Large intestine (tissue), 3 donors: ENCODE measurements at regions not wholly inside any gene's neighbourhood (a gene's known extent, or its start where the extent isn't known, plus 50 kb on each side); places are given as distances from the start of the nearest gene placed in this dataset.

Experiments used
- DNase-seq, 2 donors: peaks; one replicate each; pipeline versions ENCODE4 v3.0.0 to v3.0.0-alpha.2; 2013
- H3K27ac ChIP-seq: one replicate; pipeline ENCODE4 v1.5.1; 2013; ENCODE audit warnings: low read length
- H3K27me3 ChIP-seq: 2 replicates; pipeline ENCODE4 v1.6.1; 2013; ENCODE audit warnings: low read length; ENCODE audit not compliant: control insufficient read depth, insufficient read depth
- H3K36me3 ChIP-seq: 2 replicates; pipeline ENCODE4 v1.6.1; 2013; ENCODE audit warnings: low read length; ENCODE audit not compliant: control insufficient read depth, insufficient read depth
- H3K4me1 ChIP-seq: one replicate; pipeline ENCODE4 v1.6.1; 2013; ENCODE audit warnings: low read length; ENCODE audit not compliant: control insufficient read depth, insufficient read depth
- H3K4me3 ChIP-seq: one replicate; pipeline ENCODE4 v1.5.1; 2013; ENCODE audit warnings: low read length
- H3K9me3 ChIP-seq: one replicate; pipeline ENCODE4 v1.6.1; 2013; ENCODE audit warnings: mild to moderate bottlenecking, low read depth, low read length, moderate library complexity; ENCODE audit not compliant: control insufficient read depth
- WGBS: methylation state at CpG from one replicate; pipeline ENCODE4 v1.1.5; 2013; ENCODE audit warnings: low lambda C conversion rate; ENCODE audit not compliant: insufficient coverage; 5-methylcytosine and 5-hydroxymethylcytosine counted together

- WGBS: 100% methylated on average over 1 of the region's 7 CpGs
- no peaks in the 10 kb centered on the region for H3K27me3 ChIP-seq
- no peaks in the 10 kb centered on the region for H3K4me1 ChIP-seq
- no peaks in the 10 kb centered on the region for H3K36me3 ChIP-seq
- no peak overlapping the region for H3K4me3 ChIP-seq
- DNase-seq: no peak
- no peaks in the 10 kb centered on the region for H3K9me3 ChIP-seq
- H3K27ac ChIP-seq: no peak overlapping the region
Observed at GRCh38 chr5:142411103-142411502, 86.3 kb upstream of the SPRY4 start.

- DNase-seq: no peak
- 100% methylated on average over 2 of the region's 19 CpGs for WGBS
- no peaks in the 10 kb centered on the region for H3K9me3 ChIP-seq
- H3K36me3 ChIP-seq: no peaks in the 10 kb centered on the region
- H3K4me1 ChIP-seq: no peaks in the 10 kb centered on the region
- H3K27me3 ChIP-seq: no peaks in the 10 kb centered on the region
- H3K4me3 ChIP-seq: no peak overlapping the region
- H3K27ac ChIP-seq: no peak overlapping the region
Observed at GRCh38 chr5:142408981-142409481, 84.2 kb upstream of the SPRY4 start.

GRCh38 chr5:142408536-142408935, 83.7 kb upstream of the SPRY4 start:
- H3K27ac ChIP-seq: no peak overlapping the region
- no peaks in the 10 kb centered on the region for H3K4me1 ChIP-seq
- no CpG with 5 or more reads among the region's 7 CpGs for WGBS

GRCh38 chr5:142405814-142406395, 81.1 kb upstream of the SPRY4 start:
- Histone ChIP-seq H3K4me3 (no peak overlapping the region), H3K9me3 (no peaks in the 10 kb centered on the region), H3K27me3 (no peaks in the 10 kb centered on the region), H3K27ac (no peak overlapping the region), H3K36me3 (no peaks in the 10 kb centered on the region), H3K4me1 (no peaks in the 10 kb centered on the region)
- DNase-seq: no peak
- WGBS: 100% methylated on average over 1 of the region's 6 CpGs

More at GRCh38 chr5:142408536-142408935, 83.7 kb upstream of the SPRY4 start:
- no peak for DNase-seq
- no peak overlapping the region for H3K4me3 ChIP-seq
- no peaks in the 10 kb centered on the region for H3K36me3 ChIP-seq
- H3K9me3 ChIP-seq: no peaks in the 10 kb centered on the region
- H3K27me3 ChIP-seq: no peaks in the 10 kb centered on the region

GRCh38 chr5:142405023-142405422, 80.2 kb upstream of the SPRY4 start:
- Histone ChIP-seq H3K27me3 (no peaks in the 10 kb centered on the region), H3K4me1 (no peaks in the 10 kb centered on the region), H3K9me3 (no peaks in the 10 kb centered on the region), H3K36me3 (no peaks in the 10 kb centered on the region), H3K4me3 (no peak overlapping the region), H3K27ac (no peak overlapping the region)
- DNase-seq: no peak
- WGBS: 100% methylated on average over 2 of the region's 6 CpGs

- H3K9me3 ChIP-seq: no peaks in the 10 kb centered on the region
- H3K4me3 ChIP-seq: no peak overlapping the region
- H3K27me3 ChIP-seq: no peaks in the 10 kb centered on the region
- H3K36me3 ChIP-seq: no peaks in the 10 kb centered on the region
- peaks cover 8% of the 10 kb centered on the region for H3K4me1 ChIP-seq
- H3K27ac ChIP-seq: peak overlapping the region; percentile 45
- 90% methylated on average over 2 of the region's 14 CpGs for WGBS
- peak in 1 of 2 donors; percentile 24 for DNase-seq
Observed at GRCh38 chr5:142404046-142404477, 79.2 kb upstream of the SPRY4 start.

- WGBS: 20% methylated on average over 2 of the region's 7 CpGs
- DNase-seq: peak; percentile 22 to 68
- Histone ChIP-seq H3K4me3 (no peak overlapping the region), H3K27me3 (no peaks in the 10 kb centered on the region), H3K27ac (no peak overlapping the region), H3K36me3 (no peaks in the 10 kb centered on the region), H3K4me1 (peaks cover 12% of the 10 kb centered on the region), H3K9me3 (no peaks in the 10 kb centered on the region)
Observed at GRCh38 chr5:142403583-142403982, 78.8 kb upstream of the SPRY4 start.

GRCh38 chr5:142402752-142403318, 78.0 kb upstream of the SPRY4 start:
- no peak for DNase-seq
- no peak overlapping the region for H3K27ac ChIP-seq
- H3K4me3 ChIP-seq: no peak overlapping the region
- H3K27me3 ChIP-seq: no peaks in the 10 kb centered on the region
- H3K9me3 ChIP-seq: no peaks in the 10 kb centered on the region
- H3K36me3 ChIP-seq: no peaks in the 10 kb centered on the region
- 100% methylated on average over 3 of the region's 3 CpGs for WGBS
- peaks cover 17% of the 10 kb centered on the region for H3K4me1 ChIP-seq

GRCh38 chr5:142400415-142400814, 75.6 kb upstream of the SPRY4 start:
- no peak overlapping the region for H3K27ac ChIP-seq
- DNase-seq: no peak
- no peak overlapping the region for H3K4me3 ChIP-seq
- WGBS: no CpG with 5 or more reads among the region's 8 CpGs
- H3K36me3 ChIP-seq: no peaks in the 10 kb centered on the region
- peaks cover 17% of the 10 kb centered on the region for H3K4me1 ChIP-seq
- no peaks in the 10 kb centered on the region for H3K27me3 ChIP-seq
- H3K9me3 ChIP-seq: peaks cover 8% of the 10 kb centered on the region

- Histone ChIP-seq H3K4me3 (no peak overlapping the region), H3K4me1 (peaks cover 17% of the 10 kb centered on the region), H3K9me3 (peaks cover 8% of the 10 kb centered on the region), H3K36me3 (no peaks in the 10 kb centered on the region), H3K27ac (peak overlapping the region; percentile 17), H3K27me3 (no peaks in the 10 kb centered on the region)
- WGBS: no CpG with 5 or more reads among the region's 2 CpGs
- DNase-seq: peak in 1 of 2 donors; percentile 61
Observed at GRCh38 chr5:142399891-142400290, 75.1 kb upstream of the SPRY4 start.

GRCh38 chr5:142398730-142399055, 73.9 kb upstream of the SPRY4 start:
- Histone ChIP-seq H3K4me3 (no peak overlapping the region), H3K9me3 (peaks cover 10% of the 10 kb centered on the region), H3K4me1 (peaks cover 17% of the 10 kb centered on the region), H3K27me3 (no peaks in the 10 kb centered on the region), H3K36me3 (no peaks in the 10 kb centered on the region), H3K27ac (peak overlapping the region; percentile 69)
- peak; percentile 73 to 92 for DNase-seq
- WGBS: 0% methylated on average over 1 of the region's 3 CpGs
